Endothelial cell of umbilical vein (primary cell): ENCODE measurements at regions not wholly inside any gene's neighbourhood (a gene's known extent, or its start where the extent isn't known, plus 50 kb on each side); places are given as distances from the start of the nearest gene placed in this dataset.

ENCODE experiments used
- BruUV-seq: library from RNA; stranded (reverse); fragments of 400-500 nt; replicated peaks from 2 replicates; lab custom pipeline; 2021; lab: Mats Ljungman, UMichigan
- CTCF ChIA-PET: fragments of 300-600, 350-600 bp; sonication (Branson Sonifier 250); formaldehyde crosslinking; loops from one replicate; lab custom pipeline; 2021; ENCODE audit warnings: antibody characterized with exemption, inconsistent platforms; lab: Charles Lee
- POLR2A ChIA-PET: fragments of 300-600, 350-600 bp; sonication (Branson Sonifier 250); formaldehyde crosslinking; loops from one replicate; lab custom pipeline; 2021; ENCODE audit warnings: antibody characterized with exemption, inconsistent platforms; lab: Charles Lee
- DNase-seq: peaks from one replicate; pipeline ENCODE4 v3.0.0-alpha.2; 2011; ENCODE audit warnings: low read depth, low spot score
- FAIRE-seq: peaks from 2 replicates; lab custom pipeline; 2011; peaks lifted over from hg19 to GRCh38; lab: Jason Lieb, UNC
- H2AFZ ChIP-seq: 2 replicates; pipeline ENCODE4 v1.6.0; 2012; ENCODE audit warnings: low read depth, low read length, control low read depth, inconsistent platforms
- H3K27ac ChIP-seq: 2 replicates; pipeline ENCODE4 v1.5.1; 2011; ENCODE audit warnings: low read depth, mild to moderate bottlenecking, control low read depth, low read length, moderate library complexity; ENCODE audit not compliant: insufficient read depth
- H3K27me3 ChIP-seq, 2 experiments: 2 replicates each; pipeline versions ENCODE4 v1.6.0 to v1.6.1; 2011; ENCODE audit warnings: low read length in 2 of 2, mixed read lengths in 1 of 2; ENCODE audit not compliant: control insufficient read depth in 2 of 2, insufficient read depth in 2 of 2
- H3K36me3 ChIP-seq, 2 experiments: 2 replicates in 1 of 2; 3 replicates in 1 of 2; pipeline ENCODE4 v1.5.1; 2011; ENCODE audit warnings: low read length in 2 of 2, mild to moderate bottlenecking in 1 of 2, moderate library complexity in 1 of 2; ENCODE audit not compliant: control insufficient read depth in 2 of 2, insufficient read depth in 2 of 2; ENCODE audit errors: extremely low read depth in 1 of 2
- H3K4me1 ChIP-seq: 3 replicates; pipeline ENCODE4 v1.5.1; 2011; ENCODE audit warnings: mild to moderate bottlenecking, low read length; ENCODE audit not compliant: control insufficient read depth, insufficient read depth; ENCODE audit errors: extremely low read depth
- H3K4me2 ChIP-seq: 2 replicates; pipeline ENCODE4 v1.6.1; 2011; ENCODE audit warnings: low read length, control low read depth, mixed read lengths; ENCODE audit not compliant: insufficient read depth
- H3K4me3 ChIP-seq, 3 experiments: fragments of 200-600 bp in 1 of 3; sonication (generic), shearing (Covaris generic) in 1 of 3; replicated peaks in 1 of 3; 2 replicates each; pipeline ENCODE4 v1.5.1; 2011 to 2016; ENCODE audit warnings: control low read depth in 3 of 3, low read length in 3 of 3, mild to moderate bottlenecking in 2 of 3, inconsistent platforms in 1 of 3, low read depth in 1 of 3, moderate library complexity in 1 of 3; ENCODE audit not compliant: insufficient read depth in 1 of 3
- H3K79me2 ChIP-seq: 2 replicates; pipeline ENCODE4 v1.6.0; 2012; ENCODE audit warnings: low read length, inconsistent platforms; ENCODE audit not compliant: control insufficient read depth, insufficient read depth
- H3K9ac ChIP-seq: replicated peaks from 2 replicates; pipeline ENCODE3; 2011; ENCODE audit warnings: low read length, control low read depth; ENCODE audit not compliant: insufficient read depth; ENCODE audit errors: extremely low read depth
- H3K9me1 ChIP-seq: replicated peaks from 3 replicates; pipeline ENCODE4 v1.6.0; 2011; ENCODE audit warnings: mild to moderate bottlenecking, low read length; ENCODE audit not compliant: control insufficient read depth, insufficient read depth; ENCODE audit errors: extremely low read depth
- H3K9me3 ChIP-seq: replicated peaks from 2 replicates; pipeline ENCODE4 v1.5.1; 2012; ENCODE audit warnings: low read length, inconsistent platforms; ENCODE audit not compliant: control insufficient read depth, insufficient read depth
- H4K20me1 ChIP-seq: replicated peaks from 2 replicates; pipeline ENCODE3; 2011; ENCODE audit warnings: mild to moderate bottlenecking, low read length; ENCODE audit not compliant: control insufficient read depth, insufficient read depth; ENCODE audit errors: extremely low read depth
- CTCF ChIP-seq, 2 donors: IDR thresholded peaks; 1 replicate in 1 of 2; 2 replicates in 1 of 2; pipeline ENCODE4 v1.5.1; 2011; ENCODE audit warnings: low read length in 2 of 2, mild to moderate bottlenecking in 2 of 2, moderate library complexity in 2 of 2, control low read depth in 1 of 2, inconsistent platforms in 1 of 2, low read depth in 1 of 2; ENCODE audit not compliant: insufficient read depth in 1 of 2; ENCODE audit errors: extremely low read depth in 1 of 2
- EZH2 ChIP-seq: IDR thresholded peaks from 2 replicates; pipeline ENCODE4 v1.6.1; 2012; ENCODE audit warnings: borderline replicate concordance, low read depth, mild to moderate bottlenecking, moderate library complexity, low read length, inconsistent platforms; ENCODE audit not compliant: severe bottlenecking
- FOS ChIP-seq: IDR thresholded peaks from 2 replicates; pipeline ENCODE4 v1.6.1; 2011; ENCODE audit warnings: mild to moderate bottlenecking, low read length, moderate library complexity, borderline replicate concordance; ENCODE audit not compliant: insufficient read depth
- GATA2 ChIP-seq: IDR thresholded peaks from 2 replicates; pipeline ENCODE4 v1.7.0; 2011; ENCODE audit warnings: low read depth, mild to moderate bottlenecking, moderate library complexity, mixed read lengths, low read length; ENCODE audit not compliant: insufficient read length, insufficient read depth
- JUN ChIP-seq: IDR thresholded peaks from 2 replicates; pipeline ENCODE4 v1.6.1; 2011; ENCODE audit warnings: borderline replicate concordance, low read depth; ENCODE audit not compliant: insufficient read length, insufficient read depth
- MAX ChIP-seq: IDR thresholded peaks from 2 replicates; pipeline ENCODE4 v1.6.1; 2011; ENCODE audit not compliant: insufficient read depth, insufficient read length
- MYC ChIP-seq: IDR thresholded peaks from one replicate; pipeline ENCODE4 v1.6.1; 2011; ENCODE audit warnings: mild to moderate bottlenecking, low read depth, low read length
- POLR2A ChIP-seq: IDR thresholded peaks from 2 replicates; pipeline ENCODE4 v1.6.1; 2012; ENCODE audit warnings: low read depth, mild to moderate bottlenecking, control low read depth, low read length
- POLR2AphosphoS5 ChIP-seq: IDR thresholded peaks from 2 replicates; pipeline ENCODE4 v1.6.1; 2012; ENCODE audit warnings: low read depth, mild to moderate bottlenecking, control low read depth, low read length, moderate library complexity; ENCODE audit not compliant: insufficient read depth
- dilution Hi-C: fragments of 300-500 bp; cut with MboI; formaldehyde crosslinking; loops from one replicate; pipeline ENCODE4 v1.15.0; 2019; ENCODE audit warnings: low sequenced_read_pairs; ENCODE audit not compliant: extremely low pct_ligation_motif_present
- intact Hi-C: fragments of 100-400 bp; cut with micrococcal nuclease; formaldehyde crosslinking; loops from one replicate; pipeline ENCODE4 v1.10.0; 2022

GRCh38 chr12:69097619-69098368 lies 141.6 kb upstream of the CPSF6 start:
- peak overlapping the region; percentile 48 for H3K27ac ChIP-seq
- no peaks in the 10 kb centered on the region for H3K9me3 ChIP-seq
- no TSS peak for BruUV-seq
- peak; percentile 52 for DNase-seq
- no peaks in the 10 kb centered on the region for H4K20me1 ChIP-seq
- intact Hi-C loops: loop anchor here (2.0 kb wide), 1 partner anchor 57 kb away; no protein-coding TSS in a partner anchor
- peaks cover 27% of the 10 kb centered on the region for H3K4me1 ChIP-seq
- peak overlapping the region; percentile 42 for H3K4me2 ChIP-seq
- H3K9me1 ChIP-seq: no peaks in the 10 kb centered on the region
- no peak for FAIRE-seq
- POLR2A ChIA-PET: interaction anchor here (0.5 kb wide), 1 partner anchor 71 kb away, joined by 4 read pairs; no protein-coding TSS in a partner anchor
- H3K4me3 ChIP-seq: no peak overlapping the region
- dilution Hi-C loops: no loop called here
- CTCF ChIA-PET: interaction anchor here (0.8 to 1.2 kb wide), 5 partner anchors 10 to 59 kb away, joined by 3 to 5 read pairs (median 5); no protein-coding TSS in a partner anchor
- H3K27me3 ChIP-seq: peaks cover 8 to 17% of the 10 kb centered on the region in 2 experiments
- H3K9ac ChIP-seq: no peak overlapping the region
- no peak overlapping the region for H2AFZ ChIP-seq
- TF ChIP-seq CTCF (IDR thresholded peaks at IDR 0.05; ENCODE audit: extremely low read depth in 1 of 2, insufficient read depth in 1 of 2, low read depth in 1 of 2, low read length in 2 of 2) (no peak), JUN (peak; percentile 59), GATA2 (peak; percentile 91), FOS (peak; percentile 77), POLR2AphosphoS5 (no peak), MAX (no peak), EZH2 (no peak), MYC (no peak), POLR2A (no peak)
- H3K36me3 ChIP-seq: no peaks in the 10 kb centered on the region
- no peaks in the 10 kb centered on the region for H3K79me2 ChIP-seq
